ENCODE measurements at regions not wholly inside any gene's neighbourhood (a gene's known extent, or its start where the extent isn't known, plus 50 kb on each side); places are given as distances from the start of the nearest gene placed in this dataset.
"Not testable (repeated sequence)": the region's sequence is repeated elsewhere in the genome, so short reads cannot be mapped to it uniquely, and the experiment has no call there.

- H3K27ac ChIP-seq (ENCODE audit: low read length); H3K4me3 ChIP-seq (ENCODE audit: low read length); H3K27me3 ChIP-seq (ENCODE audit: insufficient read depth, low read length); H3K36me3 ChIP-seq (ENCODE audit: insufficient read depth, low read depth, low read length); H3K9ac ChIP-seq (ENCODE audit: low read depth, low read length); H3K4me1 ChIP-seq (ENCODE audit: insufficient read depth, low read length): not testable (repeated sequence)
- peaks cover 10% of the 10 kb centered on the region for H3K9me3 ChIP-seq (ENCODE audit: insufficient read depth, low read depth, low read length)
Measured at GRCh38 chr22:23424551-23425068, 155.5 kb downstream of the IGLL1 start.

- H3K36me3 ChIP-seq (ENCODE audit: insufficient read depth, low read depth, low read length) = no peaks in the 10 kb centered on the region
- no peak overlapping the region for H3K4me3 ChIP-seq (ENCODE audit: low read length)
- no peaks in the 10 kb centered on the region for H3K27me3 ChIP-seq (ENCODE audit: insufficient read depth, low read length)
- no peaks in the 10 kb centered on the region for H3K4me1 ChIP-seq (ENCODE audit: insufficient read depth, low read length)
- peaks cover 5% of the 10 kb centered on the region for H3K9me3 ChIP-seq (ENCODE audit: insufficient read depth, low read depth, low read length)
- H3K9ac ChIP-seq (ENCODE audit: low read depth, low read length) = no peak overlapping the region
- H3K27ac ChIP-seq (ENCODE audit: low read length) = no peak overlapping the region
Measured at GRCh38 chr22:23424031-23424430, 156.1 kb downstream of the IGLL1 start.

- H3K36me3 ChIP-seq (ENCODE audit: insufficient read depth, low read depth, low read length); H3K4me3 ChIP-seq (ENCODE audit: low read length); H3K9ac ChIP-seq (ENCODE audit: low read depth, low read length); H3K4me1 ChIP-seq (ENCODE audit: insufficient read depth, low read length); H3K27ac ChIP-seq (ENCODE audit: low read length); H3K9me3 ChIP-seq (ENCODE audit: insufficient read depth, low read depth, low read length); H3K27me3 ChIP-seq (ENCODE audit: insufficient read depth, low read length): not testable (repeated sequence)
Measured at GRCh38 chr22:23422281-23422680, 157.8 kb downstream of the IGLL1 start.

- H3K27me3 ChIP-seq (ENCODE audit: insufficient read depth, low read length); H3K4me3 ChIP-seq (ENCODE audit: low read length); H3K36me3 ChIP-seq (ENCODE audit: insufficient read depth, low read depth, low read length); H3K9ac ChIP-seq (ENCODE audit: low read depth, low read length); H3K9me3 ChIP-seq (ENCODE audit: insufficient read depth, low read depth, low read length); H3K4me1 ChIP-seq (ENCODE audit: insufficient read depth, low read length); H3K27ac ChIP-seq (ENCODE audit: low read length): not testable (repeated sequence)
Measured at GRCh38 chr22:23421300-23421699, 158.8 kb downstream of the IGLL1 start.

- no peak overlapping the region for H3K27ac ChIP-seq (ENCODE audit: low read length)
- H3K4me3 ChIP-seq (ENCODE audit: low read length) = no peak overlapping the region
- no peaks in the 10 kb centered on the region for H3K4me1 ChIP-seq (ENCODE audit: insufficient read depth, low read length)
- no peaks in the 10 kb centered on the region for H3K9me3 ChIP-seq (ENCODE audit: insufficient read depth, low read depth, low read length)
- H3K9ac ChIP-seq (ENCODE audit: low read depth, low read length) = no peak overlapping the region
- no peaks in the 10 kb centered on the region; the same call in 1 of the 2 replicates for H3K27me3 ChIP-seq (ENCODE audit: insufficient read depth, low read length)
- H3K36me3 ChIP-seq (ENCODE audit: insufficient read depth, low read depth, low read length) = no peaks in the 10 kb centered on the region
Measured at GRCh38 chr22:23419931-23420330, 160.2 kb downstream of the IGLL1 start.

- Histone ChIP-seq H3K9me3 (ENCODE audit: insufficient read depth, low read depth, low read length) (no peaks in the 10 kb centered on the region), H3K4me3 (ENCODE audit: low read length) (no peak overlapping the region), H3K36me3 (ENCODE audit: insufficient read depth, low read depth, low read length) (no peaks in the 10 kb centered on the region), H3K27ac (ENCODE audit: low read length) (no peak overlapping the region), H3K27me3 (ENCODE audit: insufficient read depth, low read length) (no peaks in the 10 kb centered on the region; the same call in 1 of the 2 replicates), H3K4me1 (ENCODE audit: insufficient read depth, low read length) (no peaks in the 10 kb centered on the region), H3K9ac (ENCODE audit: low read depth, low read length) (no peak overlapping the region)
Measured at GRCh38 chr22:23419171-23419570, 160.9 kb downstream of the IGLL1 start.

GRCh38 chr22:23418159-23418788, 161.8 kb downstream of the IGLL1 start:
- no peak overlapping the region for H3K4me3 ChIP-seq (ENCODE audit: low read length)
- H3K27me3 ChIP-seq (ENCODE audit: insufficient read depth, low read length) = no peaks in the 10 kb centered on the region; the same call in 1 of the 2 replicates
- no peaks in the 10 kb centered on the region for H3K36me3 ChIP-seq (ENCODE audit: insufficient read depth, low read depth, low read length)

GRCh38 chr22:23417327-23417726, 162.8 kb downstream of the IGLL1 start:
- H3K9ac ChIP-seq (ENCODE audit: low read depth, low read length); H3K4me1 ChIP-seq (ENCODE audit: insufficient read depth, low read length); H3K27ac ChIP-seq (ENCODE audit: low read length); H3K9me3 ChIP-seq (ENCODE audit: insufficient read depth, low read depth, low read length); H3K4me3 ChIP-seq (ENCODE audit: low read length); H3K27me3 ChIP-seq (ENCODE audit: insufficient read depth, low read length); H3K36me3 ChIP-seq (ENCODE audit: insufficient read depth, low read depth, low read length): not testable (repeated sequence)

More at GRCh38 chr22:23418159-23418788, 161.8 kb downstream of the IGLL1 start:
- Histone ChIP-seq H3K9me3 (ENCODE audit: insufficient read depth, low read depth, low read length) (no peaks in the 10 kb centered on the region), H3K4me1 (ENCODE audit: insufficient read depth, low read length) (no peaks in the 10 kb centered on the region), H3K9ac (ENCODE audit: low read depth, low read length) (no peak overlapping the region), H3K27ac (ENCODE audit: low read length) (no peak overlapping the region)

GRCh38 chr22:23416169-23416690, 163.9 kb downstream of the IGLL1 start:
- H3K4me3 ChIP-seq (ENCODE audit: low read length); H3K27me3 ChIP-seq (ENCODE audit: insufficient read depth, low read length); H3K4me1 ChIP-seq (ENCODE audit: insufficient read depth, low read length); H3K9me3 ChIP-seq (ENCODE audit: insufficient read depth, low read depth, low read length); H3K27ac ChIP-seq (ENCODE audit: low read length); H3K9ac ChIP-seq (ENCODE audit: low read depth, low read length); H3K36me3 ChIP-seq (ENCODE audit: insufficient read depth, low read depth, low read length): not testable (repeated sequence)

- Histone ChIP-seq H3K4me3 (ENCODE audit: low read length) (no peak overlapping the region), H3K36me3 (ENCODE audit: insufficient read depth, low read depth, low read length) (no peaks in the 10 kb centered on the region), H3K9me3 (ENCODE audit: insufficient read depth, low read depth, low read length) (no peaks in the 10 kb centered on the region), H3K4me1 (ENCODE audit: insufficient read depth, low read length) (no peaks in the 10 kb centered on the region), H3K9ac (ENCODE audit: low read depth, low read length) (no peak overlapping the region), H3K27me3 (ENCODE audit: insufficient read depth, low read length) (no peaks in the 10 kb centered on the region; the same call in 1 of the 2 replicates), H3K27ac (ENCODE audit: low read length) (no peak overlapping the region)
Measured at GRCh38 chr22:23415490-23415851, 164.6 kb downstream of the IGLL1 start.

- Histone ChIP-seq H3K27ac (ENCODE audit: low read length) (no peak overlapping the region), H3K4me1 (ENCODE audit: insufficient read depth, low read length) (no peaks in the 10 kb centered on the region), H3K27me3 (ENCODE audit: insufficient read depth, low read length) (no peaks in the 10 kb centered on the region; the same call in 1 of the 2 replicates), H3K9me3 (ENCODE audit: insufficient read depth, low read depth, low read length) (no peaks in the 10 kb centered on the region), H3K4me3 (ENCODE audit: low read length) (no peak overlapping the region), H3K36me3 (ENCODE audit: insufficient read depth, low read depth, low read length) (no peaks in the 10 kb centered on the region), H3K9ac (ENCODE audit: low read depth, low read length) (no peak overlapping the region)
Measured at GRCh38 chr22:23414727-23415489, 165.2 kb downstream of the IGLL1 start.

- Histone ChIP-seq H3K27me3 (ENCODE audit: insufficient read depth, low read length) (no peaks in the 10 kb centered on the region), H3K9me3 (ENCODE audit: insufficient read depth, low read depth, low read length) (no peaks in the 10 kb centered on the region), H3K36me3 (ENCODE audit: insufficient read depth, low read depth, low read length) (no peaks in the 10 kb centered on the region), H3K27ac (ENCODE audit: low read length) (no peak overlapping the region), H3K9ac (ENCODE audit: low read depth, low read length) (no peak overlapping the region), H3K4me1 (ENCODE audit: insufficient read depth, low read length) (no peaks in the 10 kb centered on the region), H3K4me3 (ENCODE audit: low read length) (no peak overlapping the region)
Measured at GRCh38 chr22:23411739-23412138, 168.4 kb downstream of the IGLL1 start.

Measured in iPS-20b (cell line).